Activated naive CD4-positive, alpha-beta T cell treated with anti-CD3 and anti-CD28 coated beads for 36 hours (primary cell): ENCODE measurements at regions not wholly inside any gene's neighbourhood (a gene's known extent, or its start where the extent isn't known, plus 50 kb on each side); places are given as distances from the start of the nearest gene placed in this dataset.

ENCODE experiments used
- CTCF ChIA-PET: fragments of 350-600 bp; sonication (Branson Sonifier 250); formaldehyde crosslinking; loops from one replicate; lab custom pipeline; 2021; ENCODE audit warnings: antibody characterized with exemption; lab: Charles Lee
- DNase-seq: peaks from one replicate; pipeline ENCODE4 v3.0.0-alpha.2; 2020
- H3K27ac Mint-ChIP-seq: one replicate; pipeline ENCODE4 v1.8.0; 2021; ENCODE audit warnings: mild to moderate bottlenecking, mixed read lengths
- H3K27me3 Mint-ChIP-seq: one replicate; pipeline ENCODE4 v1.8.0; 2021; ENCODE audit warnings: low read depth, mixed read lengths
- H3K36me3 Mint-ChIP-seq: one replicate; pipeline ENCODE4 v1.8.0; 2021; ENCODE audit warnings: low read depth, mixed read lengths
- H3K4me1 Mint-ChIP-seq: one replicate; pipeline ENCODE4 v1.8.0; 2021; ENCODE audit warnings: low read depth, mixed read lengths
- H3K4me3 Mint-ChIP-seq: one replicate; pipeline ENCODE4 v1.8.0; 2021; ENCODE audit warnings: mild to moderate bottlenecking, moderate library complexity, mixed read lengths
- H3K9me3 Mint-ChIP-seq: one replicate; pipeline ENCODE4 v1.8.0; 2021; ENCODE audit warnings: mixed read lengths
- intact Hi-C: fragments of 100-400 bp; cut with micrococcal nuclease; formaldehyde crosslinking; loops from one replicate; pipeline ENCODE4 v1.15.1; 2023

- Mint-ChIP-seq H3K9me3 (no peaks in the 10 kb centered on the region), H3K27me3 (peaks cover 50% of the 10 kb centered on the region), H3K4me3 (no peak overlapping the region), H3K36me3 (no peaks in the 10 kb centered on the region), H3K4me1 (peaks cover 6% of the 10 kb centered on the region), H3K27ac (no peak overlapping the region)
- intact Hi-C loops, result no loop called here
- no peak for DNase-seq
- CTCF ChIA-PET, result interaction anchor here (1.0 kb wide), 1 partner anchor 11 kb away, joined by 3 read pairs; no protein-coding TSS in a partner anchor
Measured at GRCh38 chr11:69923641-69924307, 104.6 kb upstream of the FGF3 start.

GRCh38 chr11:69924308-69925161 lies 105.3 kb upstream of the FGF3 start:
- no peak for DNase-seq
- Mint-ChIP-seq H3K4me1 (peaks cover 6% of the 10 kb centered on the region), H3K36me3 (no peaks in the 10 kb centered on the region), H3K27me3 (peaks cover 48% of the 10 kb centered on the region), H3K4me3 (no peak overlapping the region), H3K27ac (no peak overlapping the region), H3K9me3 (peaks cover 2% of the 10 kb centered on the region)
- intact Hi-C loops, result no loop called here
- CTCF ChIA-PET, result interaction anchor here (1.0 kb wide), 1 partner anchor 11 kb away, joined by 3 read pairs; no protein-coding TSS in a partner anchor

- Mint-ChIP-seq H3K4me1 (peaks cover 6% of the 10 kb centered on the region), H3K4me3 (no peak overlapping the region), H3K36me3 (no peaks in the 10 kb centered on the region), H3K27me3 (peaks cover 47% of the 10 kb centered on the region), H3K9me3 (peaks cover 2% of the 10 kb centered on the region), H3K27ac (no peak overlapping the region)
- CTCF ChIA-PET, result no interaction called here
- DNase-seq, result no peak
- intact Hi-C loops, result no loop called here
Measured at GRCh38 chr11:69925366-69926196, 106.4 kb upstream of the FGF3 start.

GRCh38 chr11:69926376-69927050 lies 107.3 kb upstream of the FGF3 start:
- Mint-ChIP-seq H3K9me3 (peaks cover 2% of the 10 kb centered on the region), H3K27me3 (peaks cover 47% of the 10 kb centered on the region), H3K27ac (no peak overlapping the region), H3K36me3 (no peaks in the 10 kb centered on the region), H3K4me1 (peaks cover 6% of the 10 kb centered on the region), H3K4me3 (no peak overlapping the region)
- CTCF ChIA-PET, result no interaction called here
- intact Hi-C loops, result no loop called here
- no peak for DNase-seq

- Mint-ChIP-seq H3K27ac (no peak overlapping the region), H3K9me3 (peaks cover 2% of the 10 kb centered on the region), H3K4me1 (peaks cover 6% of the 10 kb centered on the region), H3K36me3 (no peaks in the 10 kb centered on the region), H3K4me3 (no peak overlapping the region), H3K27me3 (peaks cover 43% of the 10 kb centered on the region)
- CTCF ChIA-PET, result interaction anchor here (0.5 to 1.1 kb wide), 2 partner anchors 10 to 1650 kb away, joined by 3 read pairs; no protein-coding TSS in a partner anchor
- DNase-seq, result no peak
- intact Hi-C loops, result no loop called here
Measured at GRCh38 chr11:69928121-69928520, 108.9 kb upstream of the FGF3 start.

GRCh38 chr11:69928975-69929374 lies 109.8 kb upstream of the FGF3 start:
- CTCF ChIA-PET, result interaction anchor here (0.5 to 1.1 kb wide), 2 partner anchors 11 to 1651 kb away, joined by 3 read pairs; no protein-coding TSS in a partner anchor
- no peaks in the 10 kb centered on the region for H3K36me3 Mint-ChIP-seq
- peaks cover 6% of the 10 kb centered on the region for H3K4me1 Mint-ChIP-seq

GRCh38 chr11:69930081-69931059 lies 111.2 kb upstream of the FGF3 start:
- CTCF ChIA-PET, result no interaction called here

More at GRCh38 chr11:69928975-69929374, 109.8 kb upstream of the FGF3 start:
- Mint-ChIP-seq H3K27ac (no peak overlapping the region), H3K9me3 (peaks cover 2% of the 10 kb centered on the region), H3K4me3 (no peak overlapping the region), H3K27me3 (peaks cover 41% of the 10 kb centered on the region)
- intact Hi-C loops, result no loop called here
- DNase-seq, result no peak

GRCh38 chr11:69931060-69931910 lies 112.1 kb upstream of the FGF3 start:
- Mint-ChIP-seq H3K27ac (no peak overlapping the region), H3K9me3 (peaks cover 2% of the 10 kb centered on the region), H3K4me3 (no peak overlapping the region), H3K36me3 (no peaks in the 10 kb centered on the region), H3K4me1 (peaks cover 1% of the 10 kb centered on the region), H3K27me3 (peaks cover 22% of the 10 kb centered on the region)
- intact Hi-C loops, result no loop called here
- CTCF ChIA-PET, result no interaction called here
- no peak for DNase-seq

More at GRCh38 chr11:69930081-69931059, 111.2 kb upstream of the FGF3 start:
- H3K4me3 Mint-ChIP-seq, result no peak overlapping the region
- no peak overlapping the region for H3K27ac Mint-ChIP-seq
- peaks cover 30% of the 10 kb centered on the region for H3K27me3 Mint-ChIP-seq
- no peaks in the 10 kb centered on the region for H3K36me3 Mint-ChIP-seq
- intact Hi-C loops, result no loop called here
- no peak for DNase-seq
- H3K4me1 Mint-ChIP-seq, result peaks cover 6% of the 10 kb centered on the region
- H3K9me3 Mint-ChIP-seq, result peaks cover 2% of the 10 kb centered on the region

- peaks cover 16% of the 10 kb centered on the region for H3K27me3 Mint-ChIP-seq
- H3K4me1 Mint-ChIP-seq, result no peaks in the 10 kb centered on the region
- intact Hi-C loops, result no loop called here
- H3K4me3 Mint-ChIP-seq, result no peak overlapping the region
- H3K9me3 Mint-ChIP-seq, result peaks cover 2% of the 10 kb centered on the region
- CTCF ChIA-PET, result no interaction called here
- no peak overlapping the region for H3K27ac Mint-ChIP-seq
- H3K36me3 Mint-ChIP-seq, result no peaks in the 10 kb centered on the region
- DNase-seq, result no peak
Measured at GRCh38 chr11:69931994-69932910, 113.0 kb upstream of the FGF3 start.
